ENCODE measurements at regions not wholly inside any gene's neighbourhood (a gene's known extent, or its start where the extent isn't known, plus 50 kb on each side); places are given as distances from the start of the nearest gene placed in this dataset.
"Not testable (repeated sequence)": the region's sequence is repeated elsewhere in the genome, so short reads cannot be mapped to it uniquely, and the experiment has no call there.

DNA sequence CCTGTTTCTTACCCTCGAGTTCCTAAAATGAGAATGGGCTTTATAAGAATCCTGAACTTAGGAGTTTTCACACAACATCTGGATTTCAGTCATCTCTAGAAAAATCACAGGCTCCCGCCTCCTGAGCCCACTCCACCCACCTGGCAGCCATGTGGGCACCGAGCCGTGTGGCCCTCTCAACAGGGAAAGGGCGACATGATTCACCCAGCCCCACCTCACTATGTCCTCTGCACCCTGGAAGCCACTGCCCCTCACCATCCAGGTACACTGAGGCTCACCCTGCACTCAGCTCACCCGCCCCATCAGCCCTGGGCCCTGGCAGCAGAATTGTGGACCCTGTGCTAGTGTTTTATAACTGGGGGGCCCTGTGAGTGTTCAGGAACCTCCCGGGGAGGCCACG lies 101.5 kb downstream of the SHANK2 start:
- DNase-seq: no peak

DNA sequence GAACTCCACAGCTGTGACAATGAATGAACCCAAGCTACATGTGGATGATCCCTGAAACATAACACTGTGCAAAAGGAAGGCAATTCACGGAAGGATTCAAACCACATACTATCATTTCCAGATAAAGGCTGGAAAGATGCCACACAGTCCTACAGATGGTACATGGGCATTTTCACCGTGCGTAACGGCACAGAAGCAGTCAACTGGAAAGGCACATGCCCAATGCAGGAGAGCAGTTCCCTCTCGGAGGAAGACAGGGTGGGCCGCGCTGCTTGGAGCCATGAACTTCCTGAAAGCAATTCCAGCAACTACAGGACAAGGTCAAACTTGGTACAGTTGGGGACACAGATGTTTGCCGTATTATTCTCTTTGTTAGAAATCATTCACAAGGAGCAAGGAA lies 103.7 kb downstream of the SHANK2 start:
- DNase-seq: no peak

DNA sequence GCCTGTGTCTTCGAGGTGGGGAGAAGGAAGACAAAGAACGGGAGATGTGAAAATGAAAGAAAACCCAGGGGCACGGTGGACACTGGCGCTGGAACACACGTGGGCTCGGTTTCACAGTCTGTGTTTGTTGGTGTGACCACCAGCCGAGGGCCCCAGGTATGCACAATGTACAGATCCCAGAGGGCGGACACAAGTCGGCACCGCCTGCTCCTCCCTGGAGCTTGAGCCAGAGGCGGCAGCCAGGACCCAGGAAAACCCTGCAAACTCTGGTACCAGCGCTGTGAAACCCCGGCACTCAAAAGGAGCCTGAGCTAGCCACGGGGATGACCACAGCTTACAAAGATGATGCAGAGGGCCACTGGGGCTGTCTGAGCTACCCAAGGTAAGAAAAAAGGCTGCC lies 105.0 kb downstream of the SHANK2 start:
- no peak for DNase-seq

DNA sequence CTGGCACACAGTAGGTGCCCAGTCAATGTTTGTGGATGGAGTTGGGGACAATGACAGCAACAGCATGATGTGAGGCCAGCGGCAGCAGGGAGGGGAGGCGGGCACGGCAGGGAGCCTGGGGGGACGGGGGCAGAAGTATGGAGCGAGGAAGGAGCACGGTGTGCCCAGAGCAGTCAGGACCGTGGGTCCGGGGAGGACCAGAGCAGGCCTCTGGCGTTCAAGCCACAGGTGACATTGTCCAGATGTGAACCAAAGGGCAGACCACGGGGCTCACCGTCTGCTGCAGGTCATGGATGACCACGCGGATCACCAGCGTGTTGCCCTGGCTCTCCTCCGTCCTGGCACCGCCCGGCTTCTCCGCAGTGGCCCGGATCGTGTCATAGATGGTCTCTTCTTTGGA lies 105.5 kb downstream of the SHANK2 start:
- no peak for DNase-seq

DNA sequence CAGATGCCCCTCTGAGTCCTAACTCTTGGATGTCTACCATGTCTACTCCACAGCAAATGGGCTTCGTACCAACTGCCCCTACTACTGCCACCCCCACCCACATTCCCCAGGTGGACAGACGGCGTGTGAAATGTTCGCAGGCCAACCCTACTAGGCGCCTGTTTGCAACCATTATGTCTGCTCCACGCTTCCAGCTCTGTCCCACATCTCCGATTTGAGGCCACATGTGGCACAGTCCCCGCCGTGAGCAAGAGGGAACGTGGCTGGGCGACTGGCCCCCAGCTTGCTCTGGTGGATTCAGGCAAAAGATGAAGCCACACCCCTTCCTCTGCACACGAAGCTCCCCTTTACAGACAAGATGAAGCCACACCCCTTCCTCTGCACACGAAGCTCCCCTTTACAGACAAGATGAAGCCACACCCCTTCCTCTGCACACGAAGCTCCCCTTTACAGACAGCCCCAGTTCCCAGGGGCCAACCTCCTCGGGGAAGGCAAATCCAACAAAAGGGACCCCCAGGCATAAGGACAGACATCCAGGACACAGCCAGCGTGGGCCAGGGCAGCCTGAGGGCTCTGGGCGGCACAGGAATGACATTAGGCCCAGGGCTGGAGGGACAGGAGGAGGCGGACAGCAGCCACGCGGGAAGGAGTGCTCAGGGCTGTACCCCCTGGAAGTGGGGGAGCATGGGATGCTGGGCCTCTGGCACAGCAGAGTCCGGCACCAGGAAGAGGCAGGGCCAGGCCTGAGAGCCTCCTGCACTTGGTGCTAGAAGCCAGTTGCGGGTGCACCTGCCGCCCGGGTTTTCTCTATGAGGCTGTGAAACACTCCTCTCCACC lies 106.2 kb downstream of the SHANK2 start:
- DNase-seq: no peak

DNA sequence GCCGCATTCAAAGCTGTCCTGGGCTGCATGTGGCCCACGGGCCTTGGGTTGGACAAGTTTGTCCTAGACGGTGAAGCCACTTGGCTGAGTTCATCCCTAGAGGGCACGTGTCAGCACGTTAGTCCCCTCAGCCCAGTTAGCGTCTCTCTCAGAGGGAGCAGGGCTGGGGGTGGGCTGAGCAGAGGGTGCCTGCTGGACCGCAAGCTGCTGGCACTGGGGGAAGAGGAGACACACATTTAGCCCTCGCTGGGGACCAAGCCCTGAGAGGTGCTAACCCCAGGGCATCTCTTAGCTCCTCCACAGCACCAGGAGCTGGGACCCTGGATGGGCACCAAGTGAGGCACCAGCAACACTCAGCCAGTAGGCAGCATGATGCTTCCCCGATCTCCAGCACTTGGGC lies 107.0 kb downstream of the SHANK2 start:
- no peak for DNase-seq

DNA sequence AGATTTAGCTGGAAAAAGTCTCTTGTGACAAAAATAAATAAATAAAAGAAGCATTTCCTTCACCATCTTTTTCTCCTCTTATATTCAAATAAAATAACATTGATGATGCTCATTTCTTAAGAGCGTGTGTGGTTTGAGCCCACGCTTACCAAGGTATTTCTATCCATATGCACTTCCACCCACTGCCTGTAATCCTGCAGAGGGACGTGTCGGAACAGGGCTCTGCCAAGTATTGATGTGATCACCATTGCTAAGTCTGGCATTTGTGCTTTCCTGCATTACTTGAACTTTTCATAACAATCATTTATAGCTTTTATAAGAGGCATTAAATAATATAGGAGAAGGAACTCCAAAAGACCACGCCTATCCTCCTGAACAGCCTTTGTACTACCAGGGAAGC lies 107.6 kb downstream of the SHANK2 start:
- no peak for DNase-seq

DNA sequence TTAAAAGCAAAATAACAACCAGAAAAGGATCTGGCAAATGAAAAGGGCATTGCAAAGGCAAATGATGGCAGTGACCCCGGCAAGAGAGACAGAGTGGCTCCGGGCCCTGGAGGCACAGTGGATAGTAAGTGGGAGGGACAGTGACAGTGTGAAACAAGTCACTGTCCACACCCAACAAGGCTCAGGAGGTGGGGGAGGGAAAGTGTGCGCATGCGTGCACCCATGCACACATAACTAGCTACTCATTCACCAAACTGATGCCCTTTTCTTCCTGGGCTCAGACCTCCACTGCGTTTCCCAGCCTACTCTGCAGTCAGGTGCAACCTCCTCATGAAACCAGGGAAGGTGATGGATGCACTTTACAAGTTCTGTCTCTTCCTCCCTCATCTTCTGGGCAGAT lies 108.4 kb downstream of the SHANK2 start:
- no peak for DNase-seq

DNA sequence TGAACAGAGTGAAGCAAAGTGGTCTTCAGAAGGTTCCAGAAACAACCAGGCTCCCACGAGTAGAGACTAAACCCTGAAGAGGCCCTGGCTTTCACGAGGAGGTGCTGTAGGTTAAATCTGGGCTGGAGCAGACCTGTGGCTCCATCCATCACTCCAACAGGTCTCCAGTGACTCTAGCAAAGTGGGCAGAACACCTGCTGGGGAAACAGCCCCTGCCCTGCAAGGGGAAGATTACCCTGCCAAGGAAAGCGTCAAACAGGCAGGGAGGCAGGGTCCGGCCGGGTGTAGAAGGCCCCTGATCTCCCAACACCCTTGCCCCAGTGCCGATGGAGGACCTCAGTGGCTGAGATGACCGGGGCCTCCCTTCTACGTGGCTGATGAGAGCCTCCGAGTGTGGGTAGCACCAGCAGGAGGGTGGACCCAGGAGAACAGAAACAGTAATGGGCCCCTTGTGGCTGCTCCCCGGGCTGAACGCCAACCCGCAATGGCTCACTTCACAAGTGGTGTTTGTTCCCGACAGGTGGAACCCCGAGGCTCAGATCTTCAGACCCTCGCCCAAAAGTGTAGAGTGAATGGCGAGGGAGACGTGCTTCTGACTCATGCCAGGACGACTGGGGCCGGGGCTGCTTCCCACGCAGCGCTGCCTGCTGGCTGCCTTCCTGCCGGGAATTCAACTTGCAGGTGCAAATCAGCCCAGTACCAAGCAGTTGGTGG lies 112.0 kb downstream of the SHANK2 start:
- DNase-seq: no peak

DNA sequence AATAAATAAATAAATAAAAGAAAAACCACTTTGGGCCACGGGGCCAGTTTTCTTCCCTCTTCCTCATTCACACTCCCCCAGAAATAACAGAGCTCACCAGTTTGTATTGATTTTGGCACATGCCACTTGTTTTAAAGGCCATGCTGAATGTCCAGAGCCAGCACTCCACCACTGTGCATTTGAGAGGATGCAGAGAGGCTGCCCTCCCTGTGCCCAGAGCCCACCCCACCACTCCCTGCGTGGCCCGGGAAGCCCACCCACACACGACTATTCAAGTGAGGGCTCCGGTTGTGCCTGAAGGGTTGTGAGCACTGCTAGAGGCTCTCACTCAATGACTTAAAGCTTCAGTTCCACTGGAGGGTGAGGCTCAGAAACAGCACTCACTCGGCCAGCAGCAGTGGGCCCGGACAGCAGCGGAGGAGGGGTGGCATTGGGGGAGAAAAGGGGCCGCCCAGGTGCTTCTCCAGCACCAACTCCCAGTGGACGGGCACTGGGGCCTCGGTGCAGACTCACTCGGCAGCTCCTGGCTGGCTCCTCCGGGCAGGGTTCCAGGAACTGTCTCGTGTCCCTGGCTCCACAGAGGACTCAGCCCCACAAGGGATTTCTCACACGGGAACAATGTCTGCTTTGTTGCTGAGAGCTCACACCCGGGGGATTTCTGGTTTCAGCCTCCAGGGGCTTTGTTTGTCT lies 112.7 kb downstream of the SHANK2 start:
- DNase-seq: no peak

DNA sequence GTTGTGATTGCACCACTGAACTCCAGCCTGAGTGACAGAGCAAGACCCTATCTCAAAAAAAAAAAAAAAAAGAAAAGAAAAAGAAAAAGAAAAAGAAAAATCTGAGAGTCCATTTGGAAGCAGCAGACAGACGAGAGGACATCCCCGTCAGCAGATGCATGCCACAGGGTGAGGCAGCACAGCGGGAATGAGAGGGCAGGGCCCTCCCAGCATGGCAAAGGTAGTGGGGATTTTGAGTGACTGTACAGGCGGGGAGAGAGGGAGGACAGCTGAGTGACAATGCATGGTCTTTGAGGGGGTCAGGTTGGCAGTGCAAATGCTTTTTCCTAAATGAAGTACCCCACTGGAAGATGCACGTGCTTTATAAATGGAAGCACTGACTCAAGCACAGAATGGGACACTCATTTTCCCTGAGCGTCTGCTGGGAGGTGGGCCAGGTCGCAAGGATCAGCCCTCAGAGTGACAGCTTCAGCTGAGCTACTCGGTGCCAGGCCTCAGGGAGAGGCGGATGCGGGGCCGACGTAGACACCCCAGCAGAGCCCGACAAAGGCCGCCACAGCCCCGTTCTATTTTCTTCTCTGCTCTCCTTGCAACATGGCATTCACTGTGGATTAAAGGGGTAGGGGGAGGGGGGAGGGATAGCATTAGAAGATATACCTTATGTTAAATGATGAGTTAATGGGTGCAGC lies 113.5 kb downstream of the SHANK2 start:
- no peak for DNase-seq

DNA sequence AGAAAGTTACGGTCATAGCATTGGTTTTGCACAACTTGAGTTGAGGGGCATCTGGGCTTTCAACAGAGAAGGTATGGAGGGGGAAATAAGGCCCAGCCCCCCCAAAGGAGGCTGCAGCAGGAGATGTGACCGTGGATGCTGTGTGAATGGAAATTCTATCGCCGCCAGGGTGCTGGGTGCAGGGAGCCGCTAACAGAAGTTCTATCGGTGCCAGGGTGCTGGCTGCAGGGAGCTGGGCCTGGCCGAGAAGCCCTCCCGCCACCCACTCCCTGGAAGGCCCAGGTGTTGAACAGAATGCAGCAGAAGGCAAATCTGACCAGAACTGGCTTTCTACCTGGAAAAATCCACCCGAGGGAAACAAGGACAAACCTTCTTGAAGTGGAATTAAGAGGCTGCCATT lies 115.0 kb downstream of the SHANK2 start:
- DNase-seq: no peak

DNA sequence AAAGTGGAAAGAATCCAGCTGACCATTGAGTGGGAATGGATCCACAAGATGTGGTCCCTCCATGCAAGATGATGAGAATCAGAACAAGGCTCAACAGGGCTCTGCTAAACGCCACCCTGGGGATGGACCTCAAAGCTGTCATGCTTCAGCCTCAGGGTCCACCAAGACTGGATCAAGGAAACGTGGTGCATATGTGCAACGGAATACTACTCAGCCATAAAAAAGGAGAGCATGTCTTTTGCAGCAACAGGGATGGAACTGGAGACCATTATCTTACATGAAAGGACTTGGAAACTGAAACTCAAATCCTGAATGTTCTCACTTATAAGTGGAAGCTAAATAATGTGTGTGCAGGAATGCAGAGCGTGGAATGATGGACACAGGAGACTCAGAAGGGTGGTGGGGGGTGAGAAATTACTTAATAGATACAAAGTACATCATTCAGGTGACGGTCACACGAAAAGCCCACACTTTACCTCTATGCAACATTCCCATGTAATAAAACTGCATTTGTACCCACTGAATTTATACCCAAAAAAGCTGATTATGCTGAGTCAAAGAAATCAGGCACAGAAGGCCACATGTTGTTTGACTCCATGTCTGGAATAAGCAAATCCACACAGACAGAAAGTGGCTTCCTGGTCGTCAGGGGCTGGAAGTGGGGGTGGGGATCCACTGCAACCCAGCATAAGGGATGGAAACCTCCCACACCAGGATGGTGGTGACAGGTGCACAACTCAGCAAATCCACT lies 116.1 kb downstream of the SHANK2 start:
- DNase-seq: no peak

DNA sequence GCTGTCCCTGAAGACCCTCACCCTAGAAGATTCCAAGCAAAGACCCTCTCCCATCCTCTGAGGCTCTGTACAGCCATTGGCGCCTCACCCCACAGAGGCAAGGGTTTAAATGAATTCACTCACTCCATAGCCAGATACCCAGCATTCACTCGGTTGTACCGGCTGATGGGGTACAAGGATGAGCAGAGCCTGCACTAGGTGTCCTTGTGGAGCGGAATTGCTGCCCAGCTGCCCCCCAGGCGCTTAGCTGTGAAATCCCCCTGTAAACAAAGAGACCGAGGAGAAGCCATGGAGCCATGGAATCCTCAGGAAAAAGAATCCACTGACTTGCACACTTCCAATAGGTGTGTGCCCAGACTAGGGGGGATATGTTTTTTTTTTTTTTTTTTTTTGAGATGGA lies 117.3 kb downstream of the SHANK2 start:
- no peak for DNase-seq

DNA sequence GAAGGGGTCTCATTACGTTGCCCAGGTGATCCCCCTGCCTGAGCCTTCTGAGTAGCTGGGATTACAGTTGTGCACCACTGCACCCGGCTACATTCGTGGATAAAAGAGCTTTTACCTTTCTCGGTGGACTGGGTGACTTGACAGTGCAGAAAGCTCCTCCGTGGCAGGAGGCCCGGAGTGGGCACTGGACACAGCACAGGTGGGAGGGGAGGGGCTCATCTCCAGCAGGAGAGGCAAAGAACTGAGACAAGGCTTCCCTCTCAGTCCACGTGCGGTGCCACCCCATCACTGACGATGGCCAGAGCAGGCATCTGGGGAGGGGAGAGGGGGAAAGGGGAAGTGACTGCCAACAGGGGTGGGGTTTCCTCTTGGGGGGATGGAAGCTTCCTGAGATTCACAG lies 118.4 kb downstream of the SHANK2 start:
- DNase-seq: no peak

DNA sequence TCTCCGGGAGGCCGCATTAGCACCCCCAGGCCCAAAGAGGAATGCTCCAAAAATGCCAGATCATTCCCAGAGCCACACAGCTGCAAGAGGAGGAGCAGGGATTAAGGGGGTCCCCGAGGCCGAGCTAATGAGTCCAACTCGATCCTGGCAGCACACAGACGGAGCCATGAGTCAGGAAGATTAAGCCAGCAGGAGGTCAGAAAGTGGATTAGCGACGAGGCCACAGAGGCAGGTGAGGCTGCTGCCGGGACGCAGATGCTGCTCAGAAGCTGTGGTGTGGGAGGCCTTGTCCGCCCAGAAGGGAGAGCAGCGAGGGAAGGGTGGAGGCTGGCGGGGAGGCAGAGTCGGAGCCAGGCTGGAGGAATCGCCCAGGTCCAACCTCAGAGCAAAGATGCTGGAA lies 120.5 kb downstream of the SHANK2 start:
- no peak for DNase-seq

DNA sequence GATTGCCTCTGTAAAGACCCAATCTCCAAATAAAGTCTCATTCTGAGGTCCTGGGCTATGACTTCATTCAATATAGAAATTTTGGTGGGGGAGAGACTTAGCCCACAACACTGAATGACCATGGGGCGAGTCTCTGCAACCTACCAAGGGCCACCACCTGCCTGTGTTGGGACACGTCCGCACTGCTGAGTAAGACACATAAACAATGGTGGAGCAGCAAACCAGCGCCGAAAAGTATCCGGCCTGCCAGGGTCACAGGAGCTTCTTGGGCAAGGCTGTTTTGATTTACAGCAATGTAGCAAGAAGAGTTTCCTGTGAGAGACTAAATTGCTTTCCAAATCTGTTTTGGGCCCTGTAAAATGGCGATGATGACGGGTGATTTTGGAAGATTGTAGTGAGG lies 122.3 kb downstream of the SHANK2 start:
- no peak for DNase-seq

DNA sequence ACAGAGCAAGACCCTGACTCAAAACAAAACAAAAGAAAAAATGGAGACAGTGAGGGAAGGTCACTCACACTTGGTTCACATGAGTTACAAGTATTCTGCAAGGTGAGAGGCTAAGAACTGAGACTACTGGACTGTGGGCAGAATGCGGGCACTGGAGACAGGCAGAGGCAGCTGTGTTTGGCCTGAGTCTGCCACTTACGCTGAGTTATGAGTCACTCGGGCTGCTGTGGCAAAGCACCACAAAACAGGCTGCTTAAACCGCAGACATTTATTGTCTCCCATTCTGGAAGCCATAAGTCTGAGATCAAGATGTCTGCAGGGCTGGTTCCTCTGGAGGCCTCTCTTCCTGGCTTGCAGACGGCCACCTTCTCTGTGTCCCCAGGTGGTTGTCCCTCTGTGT lies 122.8 kb downstream of the SHANK2 start:
- DNase-seq: no peak

DNA sequence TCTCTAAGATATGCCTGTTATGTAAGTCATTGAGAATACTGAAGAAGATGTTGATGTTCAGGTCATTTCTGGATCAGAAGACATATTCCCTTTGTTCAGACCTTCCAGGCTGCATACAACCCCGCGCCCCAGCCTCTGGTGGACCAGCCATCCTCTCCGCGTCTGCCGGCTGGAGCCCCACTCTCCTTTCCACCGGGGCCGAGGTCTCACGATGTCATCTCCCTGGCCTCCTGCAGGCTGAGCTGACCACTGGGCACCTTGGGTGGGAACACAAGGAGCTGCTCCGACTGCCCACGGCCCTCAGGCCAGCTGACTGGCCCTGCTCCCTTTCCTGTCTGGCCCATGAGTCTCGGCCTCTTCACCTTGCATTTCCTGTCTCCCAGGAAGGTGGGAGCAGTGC lies 124.6 kb downstream of the SHANK2 start:
- DNase-seq: no peak

DNA sequence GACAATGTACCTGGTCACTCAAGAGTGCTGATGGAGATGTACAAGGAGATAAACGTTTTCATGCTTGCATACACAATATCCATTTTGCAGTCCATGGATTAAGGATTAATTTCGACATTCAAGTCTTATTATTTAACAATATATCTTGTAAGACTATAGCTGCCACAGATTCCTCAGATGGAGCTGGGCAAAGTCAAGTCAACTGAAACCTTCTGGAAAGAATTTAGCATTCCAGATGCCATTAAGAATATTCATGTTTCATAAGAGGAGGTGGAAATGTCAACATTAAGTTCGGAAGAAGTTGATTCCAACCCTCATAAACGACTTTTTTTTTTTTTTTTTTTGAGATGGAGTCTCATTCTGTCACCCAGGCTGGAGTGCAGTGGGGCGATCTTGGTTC lies 126.0 kb downstream of the SHANK2 start:
- DNase-seq: not testable (repeated sequence)

DNA sequence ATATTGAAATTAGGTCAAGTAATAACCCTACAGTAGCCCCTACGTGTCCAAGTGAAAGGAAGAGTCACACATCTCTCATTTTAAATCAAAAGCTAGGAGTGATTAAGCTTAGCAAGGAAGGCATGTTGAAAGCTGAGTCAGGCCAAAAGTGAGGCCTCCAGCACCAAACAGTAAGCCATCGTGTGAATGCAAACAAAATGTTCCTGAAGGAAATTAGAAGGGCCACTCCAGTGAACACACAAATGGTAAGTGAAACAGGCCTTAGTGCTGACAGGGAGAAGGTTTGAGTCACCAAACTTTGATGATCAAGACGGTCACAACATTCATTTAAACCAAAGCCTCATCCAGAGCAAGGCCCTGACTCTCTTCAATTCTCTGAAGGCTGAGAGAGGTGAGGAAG lies 127.2 kb downstream of the SHANK2 start:
- no peak for DNase-seq

DNA sequence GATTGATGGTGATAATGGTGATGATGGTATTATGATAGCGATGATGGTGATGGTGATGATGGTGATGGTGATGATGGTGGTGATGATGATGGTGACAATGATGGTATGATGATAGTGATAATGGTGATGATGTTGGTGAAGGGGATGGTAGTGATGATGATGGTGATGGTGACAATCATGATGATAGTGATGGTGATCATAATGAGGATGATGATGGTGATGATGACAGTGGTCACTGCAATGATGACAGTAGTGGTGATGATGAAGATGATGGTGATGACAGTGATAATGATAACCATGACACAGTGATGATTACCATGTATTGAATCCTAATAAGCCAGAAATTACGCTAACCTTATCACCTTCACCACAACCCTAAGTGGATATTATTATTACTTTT lies 128.2 kb downstream of the SHANK2 start:
- no peak for DNase-seq
